ENCODE measurements at regions not wholly inside any gene's neighbourhood (a gene's known extent, or its start where the extent isn't known, plus 50 kb on each side); places are given as distances from the start of the nearest gene placed in this dataset.
A peak's percentile ranks its signal among the peaks of the same experiment; 100 is the strongest.

DNA sequence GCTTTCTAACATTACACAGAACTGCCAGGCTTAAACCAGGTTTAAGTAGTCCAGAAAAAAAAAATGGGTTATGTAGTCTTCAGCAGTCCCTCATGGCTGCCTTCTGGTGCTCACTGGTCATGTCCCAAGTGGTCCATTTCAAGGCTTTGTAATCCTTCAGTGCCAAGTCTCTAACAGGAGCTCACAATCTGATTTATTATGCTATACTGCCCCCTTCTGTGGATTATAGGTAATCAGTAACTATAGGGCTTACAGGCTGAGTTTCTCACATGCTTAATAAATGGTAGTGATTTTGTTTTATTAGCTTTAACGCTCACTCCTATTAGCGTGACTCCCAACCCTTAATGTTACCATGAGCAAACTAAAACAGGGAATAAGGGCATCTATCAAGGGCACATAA, 92.5 kb upstream of the EDA2R start:
- Histone ChIP-seq H3K27ac (ENCODE audit: low read depth, low read length) (no peak overlapping the region), H2AFZ (ENCODE audit: low read depth, low read length, severe bottlenecking) (no peak overlapping the region), H3K4me3 (ENCODE audit: insufficient read depth, low read length, poor library complexity, severe bottlenecking) (no peak overlapping the region)

DNA sequence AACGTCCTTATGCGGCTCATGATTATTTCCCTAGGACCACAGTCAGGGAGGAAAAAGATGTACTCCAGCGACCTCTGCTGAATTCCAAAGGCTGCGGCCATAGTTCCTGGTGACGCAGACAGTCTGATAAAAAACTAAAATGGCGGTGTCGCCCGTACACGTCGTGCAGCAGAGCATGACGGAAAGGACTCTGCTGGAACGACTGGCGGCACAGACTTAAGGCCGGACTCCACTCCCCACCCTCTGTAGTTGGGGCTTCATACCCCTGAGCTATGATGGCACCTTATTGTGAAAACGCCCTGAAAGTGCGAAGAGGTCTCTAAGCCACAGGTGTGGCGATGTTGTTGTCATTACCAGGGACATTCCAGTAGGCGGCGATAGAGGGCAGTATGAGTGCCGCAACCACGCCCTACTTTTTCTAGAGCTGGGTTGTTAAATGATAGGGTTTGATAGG, 90.0 kb upstream of the EDA2R start:
- Histone ChIP-seq H3F3A (ENCODE audit: insufficient read depth) (no peaks in the 10 kb centered on the region), H3K9me2 (replicated peaks; ENCODE audit: insufficient read depth, low read length) (no peaks in the 10 kb centered on the region), H3K36me3 (ENCODE audit: low read length) (no peaks in the 10 kb centered on the region), H3K4me2 (ENCODE audit: low read depth, low read length, poor library complexity, severe bottlenecking) (no peak overlapping the region), H3K9me3 (ENCODE audit: insufficient read depth, low read length) (no peaks in the 10 kb centered on the region), H3K79me2 (ENCODE audit: insufficient read depth, low read length) (no peaks in the 10 kb centered on the region), H4K20me1 (ENCODE audit: low read depth, low read length) (no peaks in the 10 kb centered on the region), H2AFZ (ENCODE audit: low read depth, low read length, severe bottlenecking) (no peak overlapping the region), H3K9ac (ENCODE audit: low read length) (no peak overlapping the region), H3K27ac (ENCODE audit: low read depth, low read length) (no peak overlapping the region), H3K27me3 (ENCODE audit: low read length) (no peaks in the 10 kb centered on the region), H3K4me3 (ENCODE audit: insufficient read depth, low read length, poor library complexity, severe bottlenecking) (no peak overlapping the region)
- TF ChIP-seq, protein P1, sequence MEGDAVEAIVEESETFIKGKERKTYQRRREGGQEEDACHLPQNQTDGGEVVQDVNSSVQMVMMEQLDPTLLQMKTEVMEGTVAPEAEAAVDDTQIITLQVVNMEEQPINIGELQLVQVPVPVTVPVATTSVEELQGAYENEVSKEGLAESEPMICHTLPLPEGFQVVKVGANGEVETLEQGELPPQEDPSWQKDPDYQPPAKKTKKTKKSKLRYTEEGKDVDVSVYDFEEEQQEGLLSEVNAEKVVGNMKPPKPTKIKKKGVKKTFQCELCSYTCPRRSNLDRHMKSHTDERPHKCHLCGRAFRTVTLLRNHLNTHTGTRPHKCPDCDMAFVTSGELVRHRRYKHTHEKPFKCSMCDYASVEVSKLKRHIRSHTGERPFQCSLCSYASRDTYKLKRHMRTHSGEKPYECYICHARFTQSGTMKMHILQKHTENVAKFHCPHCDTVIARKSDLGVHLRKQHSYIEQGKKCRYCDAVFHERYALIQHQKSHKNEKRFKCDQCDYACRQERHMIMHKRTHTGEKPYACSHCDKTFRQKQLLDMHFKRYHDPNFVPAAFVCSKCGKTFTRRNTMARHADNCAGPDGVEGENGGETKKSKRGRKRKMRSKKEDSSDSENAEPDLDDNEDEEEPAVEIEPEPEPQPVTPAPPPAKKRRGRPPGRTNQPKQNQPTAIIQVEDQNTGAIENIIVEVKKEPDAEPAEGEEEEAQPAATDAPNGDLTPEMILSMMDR (IDR thresholded peaks at IDR 0.05; ENCODE audit: insufficient read depth, low read length, poor library complexity, severe bottlenecking) = peak; percentile 32
- no peak for TF ChIP-seq EZH2phosphoT487 (conservative IDR thresholded peaks at IDR 0.05; ENCODE audit: low read length)

More for the DNA sequence above, 92.5 kb upstream of the EDA2R start:
- H3K9me3 ChIP-seq (ENCODE audit: insufficient read depth, low read length) = no peaks in the 10 kb centered on the region
- H3K36me3 ChIP-seq (ENCODE audit: low read length) = no peaks in the 10 kb centered on the region
- H3K9ac ChIP-seq (ENCODE audit: low read length) = no peak overlapping the region
- no peaks in the 10 kb centered on the region for H3K9me2 ChIP-seq (replicated peaks; ENCODE audit: insufficient read depth, low read length)
- H3K4me2 ChIP-seq (ENCODE audit: low read depth, low read length, poor library complexity, severe bottlenecking) = no peak overlapping the region
- H3K27me3 ChIP-seq (ENCODE audit: low read length) = no peaks in the 10 kb centered on the region
- no peaks in the 10 kb centered on the region for H3F3A ChIP-seq (ENCODE audit: insufficient read depth)
- H3K79me2 ChIP-seq (ENCODE audit: insufficient read depth, low read length) = no peaks in the 10 kb centered on the region
- H4K20me1 ChIP-seq (ENCODE audit: low read depth, low read length) = no peaks in the 10 kb centered on the region
- no peak for TF ChIP-seq EZH2phosphoT487 (conservative IDR thresholded peaks at IDR 0.05; ENCODE audit: low read length)
- TF ChIP-seq, protein P1 (IDR thresholded peaks at IDR 0.05; ENCODE audit: insufficient read depth, low read length, poor library complexity, severe bottlenecking) = peak; percentile 18

DNA sequence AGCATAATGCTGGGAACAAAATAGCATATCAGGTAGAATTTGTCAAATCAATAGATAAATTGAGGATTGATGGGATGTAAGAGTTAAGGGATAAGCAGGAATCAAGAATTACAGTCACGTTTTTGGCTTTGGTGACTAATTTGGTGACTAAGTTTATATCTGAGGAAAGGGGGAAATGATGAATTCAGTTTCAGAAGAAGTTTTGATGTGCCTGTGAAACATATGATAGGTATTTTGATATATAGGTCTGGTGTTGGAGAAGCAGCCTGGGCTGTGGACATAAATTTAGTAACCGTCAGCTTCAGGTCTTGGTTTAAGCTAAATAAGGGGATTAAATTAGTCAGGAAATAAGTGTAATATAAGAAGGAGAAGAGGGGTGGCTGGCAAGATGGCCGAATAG, 79.0 kb upstream of the EDA2R start:
- H3K27ac ChIP-seq (ENCODE audit: low read depth, low read length) = no peak overlapping the region
- no peaks in the 10 kb centered on the region for H3K9me3 ChIP-seq (ENCODE audit: insufficient read depth, low read length)
- TF ChIP-seq, protein P1 (IDR thresholded peaks at IDR 0.05; ENCODE audit: insufficient read depth, low read length, poor library complexity, severe bottlenecking) = no peak
- TF ChIP-seq EZH2phosphoT487 (conservative IDR thresholded peaks at IDR 0.05; ENCODE audit: low read length) = no peak
- no peak overlapping the region for H2AFZ ChIP-seq (ENCODE audit: low read depth, low read length, severe bottlenecking)
- no peak overlapping the region for H3K4me3 ChIP-seq (ENCODE audit: insufficient read depth, low read length, poor library complexity, severe bottlenecking)
- H3K9me2 ChIP-seq (replicated peaks; ENCODE audit: insufficient read depth, low read length) = no peaks in the 10 kb centered on the region
- H3K36me3 ChIP-seq (ENCODE audit: low read length) = no peaks in the 10 kb centered on the region
- no peak overlapping the region for H3K9ac ChIP-seq (ENCODE audit: low read length)
- H3K27me3 ChIP-seq (ENCODE audit: low read length) = no peaks in the 10 kb centered on the region
- H3K4me2 ChIP-seq (ENCODE audit: low read depth, low read length, poor library complexity, severe bottlenecking) = no peak overlapping the region
- H4K20me1 ChIP-seq (ENCODE audit: low read depth, low read length) = no peaks in the 10 kb centered on the region
- no peaks in the 10 kb centered on the region for H3F3A ChIP-seq (ENCODE audit: insufficient read depth)
- no peaks in the 10 kb centered on the region for H3K79me2 ChIP-seq (ENCODE audit: insufficient read depth, low read length)
